C4-2B (cell line): ENCODE measurements at regions not wholly inside any gene's neighbourhood (a gene's known extent, or its start where the extent isn't known, plus 50 kb on each side); places are given as distances from the start of the nearest gene placed in this dataset.
"Not testable (repeated sequence)": the region's sequence is repeated elsewhere in the genome, so short reads cannot be mapped to it uniquely, and the experiment has no call there.

Source experiments
- ZFX ChIP-seq: fragments of 450-650 bp; IDR thresholded peaks from 2 replicates; pipeline ENCODE4 v1.6.1; 2017
- TF ChIP-seq, protein P1 (sequence below): fragments of 450-650 bp; conservative IDR thresholded peaks from 2 replicates; pipeline ENCODE4 v1.5.1; 2017; ENCODE audit warnings: mild to moderate bottlenecking

GRCh38 chrX:115735269-115735668, 174.3 kb downstream of the PLS3 start:
- TF ChIP-seq, protein P1, sequence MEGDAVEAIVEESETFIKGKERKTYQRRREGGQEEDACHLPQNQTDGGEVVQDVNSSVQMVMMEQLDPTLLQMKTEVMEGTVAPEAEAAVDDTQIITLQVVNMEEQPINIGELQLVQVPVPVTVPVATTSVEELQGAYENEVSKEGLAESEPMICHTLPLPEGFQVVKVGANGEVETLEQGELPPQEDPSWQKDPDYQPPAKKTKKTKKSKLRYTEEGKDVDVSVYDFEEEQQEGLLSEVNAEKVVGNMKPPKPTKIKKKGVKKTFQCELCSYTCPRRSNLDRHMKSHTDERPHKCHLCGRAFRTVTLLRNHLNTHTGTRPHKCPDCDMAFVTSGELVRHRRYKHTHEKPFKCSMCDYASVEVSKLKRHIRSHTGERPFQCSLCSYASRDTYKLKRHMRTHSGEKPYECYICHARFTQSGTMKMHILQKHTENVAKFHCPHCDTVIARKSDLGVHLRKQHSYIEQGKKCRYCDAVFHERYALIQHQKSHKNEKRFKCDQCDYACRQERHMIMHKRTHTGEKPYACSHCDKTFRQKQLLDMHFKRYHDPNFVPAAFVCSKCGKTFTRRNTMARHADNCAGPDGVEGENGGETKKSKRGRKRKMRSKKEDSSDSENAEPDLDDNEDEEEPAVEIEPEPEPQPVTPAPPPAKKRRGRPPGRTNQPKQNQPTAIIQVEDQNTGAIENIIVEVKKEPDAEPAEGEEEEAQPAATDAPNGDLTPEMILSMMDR = not testable (repeated sequence)
- TF ChIP-seq ZFX = not testable (repeated sequence)
